NCI-H1694 (cell line): ENCODE measurements at regions not wholly inside any gene's neighbourhood (a gene's known extent, or its start where the extent isn't known, plus 50 kb on each side); places are given as distances from the start of the nearest gene placed in this dataset.

ENCODE experiments used
- DNase-seq: peaks from one replicate; lab custom pipeline; 2025; lab: John Stamatoyannopoulos, UW

DNA sequence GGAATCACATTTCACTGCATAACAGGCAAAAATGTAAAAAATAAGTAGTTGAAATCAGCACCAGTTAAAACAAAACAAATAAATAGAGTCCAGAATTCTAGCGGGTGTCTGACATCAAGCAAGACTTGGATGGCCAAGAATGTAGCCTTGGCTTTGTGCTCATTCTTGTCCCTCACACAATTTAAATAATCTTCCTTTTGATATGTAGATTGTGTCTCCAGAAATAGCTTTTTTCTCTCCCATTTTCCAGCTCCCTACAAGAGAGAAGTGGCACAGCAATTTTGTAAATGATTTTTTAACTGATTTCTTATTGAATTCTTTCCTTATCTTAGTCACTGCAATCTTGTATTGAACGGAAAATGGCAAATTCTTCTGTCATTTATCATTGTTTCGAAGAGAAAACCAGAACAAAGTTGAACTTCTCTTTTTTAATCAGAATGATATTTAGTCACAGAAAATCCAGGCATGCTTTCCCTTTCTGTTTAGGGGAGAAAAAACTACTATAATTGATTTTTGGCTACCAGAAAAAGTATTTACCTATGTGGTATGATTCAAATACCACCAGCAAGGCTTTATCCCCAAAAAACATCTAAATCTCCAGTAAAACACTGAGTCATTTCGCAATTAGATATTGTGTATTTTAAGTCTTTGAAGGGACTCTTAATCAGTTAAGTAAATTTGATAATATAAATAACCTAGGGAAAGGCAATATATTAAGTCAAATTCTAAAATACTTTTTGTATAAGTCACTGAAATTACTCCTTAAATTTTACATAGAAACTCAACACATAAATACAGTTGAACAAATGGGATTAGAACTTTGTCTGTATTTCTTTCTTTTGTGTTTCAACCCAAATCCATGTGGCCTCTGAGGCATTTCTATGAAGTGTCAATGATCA, 481.7 kb downstream of the GBE1 start:
- no peak for DNase-seq

DNA sequence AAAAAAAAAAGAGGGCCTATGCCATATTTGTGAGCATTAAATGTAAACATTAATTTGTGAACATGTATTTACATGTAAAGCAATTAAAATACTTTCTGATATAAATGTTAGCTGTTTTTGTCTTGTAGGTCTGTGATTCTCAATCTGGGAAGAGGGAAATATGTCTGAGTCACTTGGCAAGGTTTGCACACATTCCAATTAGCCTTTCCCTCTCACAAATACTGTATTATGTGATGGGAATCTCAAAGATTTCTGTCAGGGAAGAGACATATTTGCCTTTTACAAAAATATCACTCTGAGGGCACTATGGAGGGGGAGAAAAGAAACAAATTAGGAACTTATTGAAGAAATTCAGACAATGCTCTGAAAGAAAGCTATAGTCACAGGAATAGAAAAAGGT, 483.6 kb downstream of the GBE1 start:
- DNase-seq: no peak

DNA sequence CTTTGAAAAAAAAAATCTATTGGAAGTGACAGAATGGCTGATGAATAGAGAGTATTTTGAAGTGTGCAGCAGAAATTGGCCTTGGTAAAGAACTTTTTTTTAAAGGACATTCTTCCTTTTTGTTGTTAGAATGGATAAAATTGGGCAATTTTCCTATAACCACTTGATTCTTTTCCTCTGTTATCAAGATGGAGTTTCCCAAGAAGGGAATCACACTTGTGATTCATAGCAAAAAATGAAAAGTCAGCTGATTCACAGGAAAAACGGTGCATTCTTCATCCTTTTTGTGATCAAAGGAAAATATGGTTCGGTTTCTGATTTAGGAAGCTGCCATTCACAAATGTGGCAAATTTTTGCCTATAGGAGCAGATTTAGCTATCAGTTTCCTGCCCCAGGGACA, 486.8 kb downstream of the GBE1 start:
- DNase-seq: no peak

DNA sequence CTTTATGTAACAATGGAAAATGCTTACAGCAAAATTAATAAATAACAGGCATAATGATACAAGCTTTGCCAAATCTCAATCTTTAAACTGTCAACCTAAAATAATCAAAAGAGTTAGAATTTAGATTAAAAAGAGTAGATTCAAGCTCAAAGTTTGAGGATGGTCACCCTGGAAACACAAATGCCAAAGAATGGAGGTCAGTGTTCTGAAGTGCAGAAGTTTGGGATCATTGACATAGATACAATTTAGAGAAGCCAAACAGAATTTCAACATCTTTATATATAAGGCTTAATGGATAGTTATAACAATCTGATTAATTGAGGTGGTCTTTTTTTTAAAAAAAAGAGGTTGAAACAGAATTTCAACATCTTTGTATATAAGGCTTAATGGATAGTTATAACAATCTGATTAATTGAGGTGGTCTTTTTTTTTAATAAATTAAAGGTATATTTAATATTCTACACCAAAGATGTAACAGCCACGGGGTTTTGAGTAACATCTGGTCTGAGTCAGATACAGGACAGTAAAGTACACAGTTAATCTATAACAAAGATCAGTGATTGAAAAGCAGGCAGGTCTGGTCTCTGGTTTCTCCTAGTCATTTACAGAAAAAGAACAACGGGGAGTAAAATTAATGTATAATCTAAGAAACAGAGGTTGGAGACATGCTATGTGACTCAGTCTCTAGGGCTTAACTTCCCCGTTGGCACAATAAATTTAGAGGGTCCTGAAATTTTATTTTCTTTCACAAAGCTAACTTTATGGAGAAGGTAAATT, 490.7 kb downstream of the GBE1 start:
- no peak for DNase-seq

DNA sequence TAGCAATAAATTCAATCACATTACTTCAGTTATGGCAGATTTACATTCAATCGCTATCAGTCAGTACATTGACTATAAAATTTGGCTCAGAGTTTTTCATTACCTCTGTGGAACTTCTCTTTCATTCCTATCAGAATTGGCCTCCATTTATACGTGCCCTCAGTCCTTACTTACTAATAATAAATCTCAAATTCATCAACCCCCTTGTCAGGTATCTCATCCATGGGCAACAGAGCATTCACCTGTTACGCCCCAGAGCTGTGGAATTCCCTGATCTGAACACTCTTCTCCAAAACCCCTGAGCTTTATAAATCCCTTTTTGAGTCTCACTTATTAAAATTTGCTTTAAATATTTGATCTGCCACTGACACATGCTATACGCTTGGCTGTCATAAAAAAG, 492.9 kb downstream of the GBE1 start:
- no peak for DNase-seq

DNA sequence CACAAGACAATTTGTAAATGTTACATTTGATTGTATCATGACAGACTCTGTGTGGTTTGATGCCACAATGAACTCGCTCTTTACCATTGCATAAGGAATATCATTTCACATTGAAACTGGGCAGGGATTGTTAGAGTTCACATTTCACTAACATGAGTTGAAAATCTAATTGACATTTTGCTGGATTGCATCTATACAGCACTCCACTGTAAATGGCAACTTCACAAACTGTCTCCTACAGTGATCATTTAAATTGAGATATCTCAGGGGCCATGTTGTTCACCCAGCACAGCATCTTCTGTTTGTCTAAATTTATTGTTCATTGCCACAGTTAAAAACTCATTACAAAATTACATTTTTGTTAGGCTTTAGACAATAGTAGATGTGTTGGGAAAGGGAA, 499.4 kb downstream of the GBE1 start:
- no peak for DNase-seq

DNA sequence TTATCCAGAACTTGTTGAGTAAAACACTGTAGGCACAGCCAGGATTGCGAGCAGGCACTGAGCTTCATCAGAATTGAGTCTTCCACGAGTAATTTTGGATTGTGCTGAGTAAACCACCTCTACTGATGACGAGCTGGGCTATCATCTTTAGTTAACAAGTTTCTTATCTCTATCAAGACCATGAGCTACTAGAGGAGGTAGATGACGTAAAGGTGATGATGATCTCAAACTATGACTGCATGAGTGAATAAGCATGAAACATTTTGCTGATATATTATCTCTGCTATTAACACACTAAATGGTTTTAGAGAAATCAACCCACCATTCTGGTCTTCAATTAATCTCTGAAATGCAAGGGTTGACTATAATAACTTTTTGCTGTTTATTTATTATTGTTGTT, 506.0 kb downstream of the GBE1 start:
- DNase-seq: no peak

DNA sequence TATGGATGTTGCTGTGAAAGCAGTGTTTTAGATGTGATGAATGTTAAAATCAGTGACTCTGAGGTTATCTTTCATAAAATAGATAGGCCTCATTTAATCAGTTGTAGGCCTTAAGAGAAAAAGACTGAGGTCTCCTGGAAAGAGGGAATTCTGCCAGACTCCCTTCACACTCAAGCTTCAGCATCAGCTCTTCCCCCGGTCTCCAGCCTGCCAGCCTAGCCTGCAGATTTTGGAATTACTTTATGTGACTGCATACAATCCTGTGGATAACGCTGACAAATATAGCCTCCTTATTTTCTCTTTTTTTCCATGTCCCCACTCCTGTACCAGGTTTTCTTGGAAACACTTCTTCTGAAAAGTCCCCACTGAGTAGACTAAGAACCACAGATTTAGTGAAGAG, 510.3 kb downstream of the GBE1 start:
- no peak for DNase-seq

DNA sequence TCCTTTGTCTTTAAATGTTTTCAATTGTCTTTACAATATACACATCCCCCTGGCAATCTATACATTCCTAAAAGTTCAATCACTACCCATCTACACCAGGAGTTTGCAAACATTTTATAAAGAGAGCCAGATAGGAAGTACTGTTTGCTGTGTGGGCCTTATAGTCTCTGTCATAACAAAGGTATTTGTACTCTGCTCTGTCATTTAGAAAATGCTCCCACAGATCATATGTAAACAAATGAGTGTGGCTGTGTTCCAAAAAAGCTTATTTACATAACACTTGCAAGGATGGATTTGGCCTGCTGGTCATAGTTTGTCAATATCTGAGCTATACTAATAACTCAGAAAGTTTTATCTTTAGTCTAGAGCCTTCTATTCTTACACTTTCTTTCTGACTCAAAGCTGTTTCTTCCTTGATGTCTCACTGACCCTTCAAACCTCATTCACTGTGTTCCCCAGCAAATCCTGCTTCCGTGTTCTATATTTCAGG, 511.9 kb downstream of the GBE1 start:
- DNase-seq: no peak

DNA sequence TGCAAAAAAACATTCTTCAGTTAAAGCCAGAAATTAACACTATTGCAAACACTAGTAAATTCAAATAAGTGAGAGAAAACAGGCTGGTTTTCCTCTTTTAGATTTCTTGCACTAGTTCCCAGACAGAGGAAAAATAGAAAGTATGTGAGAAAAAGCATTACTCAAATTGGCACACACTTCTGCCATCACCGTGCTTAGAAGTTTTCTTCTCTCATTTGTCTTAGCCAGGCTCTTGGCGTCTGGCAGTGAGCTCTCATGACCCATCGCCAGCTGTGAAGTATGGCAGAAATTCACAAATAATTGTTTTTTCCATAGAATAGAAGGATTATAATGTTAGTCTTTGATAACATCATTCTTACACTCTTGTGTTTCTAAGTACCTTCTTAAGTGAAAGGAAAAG, 515.9 kb downstream of the GBE1 start:
- DNase-seq: no peak

DNA sequence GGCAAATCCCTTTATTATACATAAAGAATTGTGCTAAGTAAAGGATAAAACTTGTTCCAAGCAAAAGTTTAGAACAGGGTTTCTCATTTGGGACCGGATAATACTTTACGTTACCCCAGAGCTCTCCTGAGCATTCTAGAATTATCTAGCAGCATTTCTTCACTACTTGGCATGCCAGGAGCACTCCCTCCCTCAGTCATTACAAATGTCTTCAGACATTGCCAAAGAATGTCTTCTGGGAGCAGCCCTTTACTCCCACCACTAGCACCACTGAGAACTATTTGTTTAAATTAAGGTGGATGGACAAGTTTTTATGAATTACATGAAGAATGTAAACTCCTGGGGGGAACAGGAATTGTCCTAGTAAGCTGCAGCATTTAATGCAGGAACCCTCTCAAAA, 516.4 kb downstream of the GBE1 start:
- DNase-seq: no peak

DNA sequence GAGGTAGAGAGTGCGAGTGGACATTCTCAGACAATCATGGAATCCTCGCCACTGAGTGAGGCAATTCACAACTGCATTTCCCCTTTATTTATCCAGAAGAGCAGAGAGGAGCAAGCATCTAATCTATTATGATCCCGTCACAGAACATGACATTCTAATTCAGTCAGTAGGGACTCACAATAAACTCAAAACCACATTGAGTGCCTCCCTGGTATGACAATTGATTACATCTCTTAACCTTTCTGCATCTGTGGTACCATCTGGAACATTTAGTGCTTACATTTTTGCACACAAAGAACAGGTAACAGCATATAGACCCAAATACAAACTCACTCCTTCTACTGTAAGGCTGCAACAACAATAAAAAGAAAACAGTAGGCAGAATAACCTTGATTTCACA, 517.2 kb downstream of the GBE1 start:
- DNase-seq: no peak

DNA sequence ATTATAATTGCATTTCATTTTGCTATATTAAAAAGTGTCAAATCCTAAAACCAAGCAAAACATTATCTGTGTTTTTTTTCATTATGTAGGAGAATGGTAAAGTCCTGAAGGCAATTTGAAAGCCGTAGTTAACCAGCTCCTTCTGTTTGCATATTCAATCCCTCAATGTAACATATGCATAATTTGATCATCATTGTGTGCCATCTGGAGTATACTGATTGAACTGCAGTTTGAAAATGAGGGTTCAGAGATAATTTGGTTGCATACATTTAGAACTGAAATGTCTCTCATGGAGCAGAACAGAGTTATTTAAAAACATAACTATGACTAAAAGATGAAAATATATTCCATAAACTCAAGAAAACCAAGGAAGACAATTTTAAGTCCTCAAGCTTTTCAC, 518.6 kb downstream of the GBE1 start:
- peak; percentile 2 for DNase-seq

DNA sequence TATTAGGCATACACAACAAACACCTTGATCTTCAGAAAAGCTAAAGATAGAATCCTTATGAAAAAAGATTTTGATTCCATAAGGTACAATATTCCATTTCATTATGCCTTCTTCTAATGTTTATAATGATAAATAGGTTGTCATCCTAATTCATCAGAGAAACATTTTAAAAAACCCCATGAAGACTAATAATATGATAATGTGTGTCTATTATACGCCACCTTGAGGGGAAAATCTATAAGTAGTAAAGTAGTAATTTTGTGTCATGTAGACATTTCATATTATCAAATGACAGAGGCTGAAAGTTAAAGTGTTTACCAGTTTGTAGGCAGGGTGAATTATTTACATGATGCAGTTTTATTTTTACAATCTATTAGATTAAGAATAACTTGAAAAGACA, 524.3 kb downstream of the GBE1 start:
- no peak for DNase-seq

DNA sequence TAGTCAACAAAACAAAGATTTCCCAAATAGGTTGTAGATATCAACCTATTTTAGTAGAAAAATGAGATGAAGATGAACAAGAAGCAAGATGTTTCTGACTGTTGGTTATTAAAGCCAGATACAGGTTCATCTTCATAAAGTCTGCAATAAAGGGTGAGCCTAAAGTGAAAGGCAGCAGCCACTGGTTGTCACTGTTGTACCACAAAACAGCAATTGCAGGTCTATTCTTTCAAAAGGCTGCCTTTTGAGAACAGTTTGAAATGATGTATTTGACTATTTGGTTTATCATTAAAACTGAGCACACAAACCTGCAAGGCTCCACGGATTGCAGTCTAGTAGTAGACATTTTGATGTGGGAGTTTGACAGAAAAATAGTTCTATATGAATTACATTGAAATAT, 543.4 kb downstream of the GBE1 start:
- no peak for DNase-seq

DNA sequence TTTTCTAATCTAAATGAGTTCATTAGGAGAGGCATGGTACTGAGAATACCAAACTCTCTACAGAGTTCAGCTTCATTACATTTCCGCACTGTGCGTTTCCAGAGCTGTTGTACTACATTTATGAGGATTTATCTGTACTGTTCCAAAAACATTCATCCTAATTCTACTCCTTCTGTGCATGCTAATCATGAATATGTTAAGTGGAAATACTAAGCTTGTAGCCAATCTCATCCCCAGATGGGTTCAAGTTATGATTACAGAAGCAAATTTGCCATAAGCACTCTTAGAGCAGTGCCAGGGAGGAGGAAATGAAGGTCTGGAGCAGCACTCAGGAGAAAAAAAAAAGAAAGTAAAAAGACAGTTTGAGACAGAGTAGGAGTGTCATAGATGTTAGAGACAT, 544.3 kb downstream of the GBE1 start:
- no peak for DNase-seq

DNA sequence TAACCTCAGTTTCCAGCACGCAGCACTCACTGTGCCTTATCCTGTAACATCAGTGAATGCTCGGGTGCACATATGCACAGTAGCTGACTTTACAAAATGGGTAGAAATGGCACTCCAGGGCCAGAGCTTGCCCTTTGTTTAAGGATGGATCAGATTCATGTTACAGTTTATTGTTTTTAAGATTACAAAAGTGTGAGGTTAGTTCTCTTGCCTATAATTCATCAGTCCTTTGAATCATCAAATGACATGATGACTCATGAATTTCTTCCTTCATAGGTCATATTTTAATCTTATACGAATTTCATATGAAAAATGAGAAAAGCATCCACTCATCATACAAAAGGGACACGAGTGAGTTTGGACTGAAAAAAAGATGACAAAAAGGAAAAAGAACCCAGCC, 545.3 kb downstream of the GBE1 start:
- no peak for DNase-seq

DNA sequence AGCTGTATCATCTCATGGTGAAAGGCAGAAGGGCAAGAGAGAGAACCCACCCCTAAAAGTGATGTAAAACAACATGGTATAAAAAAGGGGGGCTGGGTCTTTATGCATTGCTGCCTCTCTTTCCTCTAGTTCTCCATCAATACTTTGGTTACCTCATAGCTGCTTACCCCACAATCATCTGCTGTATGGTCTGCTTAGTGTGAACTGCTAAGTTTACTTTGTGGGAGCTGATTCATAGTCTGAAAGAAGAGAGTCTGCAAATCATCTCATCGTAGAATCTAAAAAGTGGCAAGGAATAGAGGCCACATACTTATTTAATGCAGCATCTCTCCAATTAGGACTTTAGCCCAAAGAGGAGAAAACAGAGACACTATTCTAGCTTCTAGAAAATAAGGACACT, 546.8 kb downstream of the GBE1 start:
- no peak for DNase-seq

DNA sequence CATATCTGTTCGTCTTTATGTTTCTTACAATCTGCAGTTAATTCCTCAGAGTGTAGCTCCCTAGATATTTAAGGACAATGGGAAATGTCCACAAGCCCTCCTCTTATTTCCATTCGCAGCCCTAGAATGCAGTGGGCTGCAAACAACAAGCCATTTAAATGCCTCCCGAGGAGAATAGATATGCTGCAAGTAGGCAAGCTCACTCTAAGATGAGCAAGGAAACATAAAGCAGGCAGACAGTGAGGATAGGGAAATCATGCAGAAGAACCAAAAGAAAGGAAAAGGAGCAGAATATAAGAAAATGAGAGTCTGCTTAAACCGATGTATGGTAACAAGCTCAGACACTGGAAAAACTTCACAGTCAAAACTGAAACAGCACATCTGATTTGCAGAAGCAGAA, 561.9 kb downstream of the GBE1 start:
- DNase-seq: no peak

DNA sequence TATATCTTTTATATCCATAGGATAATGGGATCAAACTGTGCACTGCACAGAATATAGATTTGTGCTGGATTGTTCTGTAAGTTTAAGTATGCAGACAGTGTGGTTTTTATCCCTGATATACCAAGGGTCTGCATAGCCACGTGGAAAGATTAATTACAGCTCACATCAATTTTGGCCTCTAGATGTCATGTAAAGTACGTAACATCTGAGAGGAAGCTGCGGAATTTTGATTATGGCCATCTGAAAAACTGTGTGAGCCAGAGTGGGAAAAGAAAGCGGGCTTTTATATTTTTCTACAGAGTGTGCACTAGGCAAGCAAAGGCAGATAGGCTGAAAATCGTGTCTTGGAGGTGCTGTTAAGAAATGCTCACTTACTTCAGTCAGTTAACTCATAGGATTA, 562.7 kb downstream of the GBE1 start:
- DNase-seq: no peak

DNA sequence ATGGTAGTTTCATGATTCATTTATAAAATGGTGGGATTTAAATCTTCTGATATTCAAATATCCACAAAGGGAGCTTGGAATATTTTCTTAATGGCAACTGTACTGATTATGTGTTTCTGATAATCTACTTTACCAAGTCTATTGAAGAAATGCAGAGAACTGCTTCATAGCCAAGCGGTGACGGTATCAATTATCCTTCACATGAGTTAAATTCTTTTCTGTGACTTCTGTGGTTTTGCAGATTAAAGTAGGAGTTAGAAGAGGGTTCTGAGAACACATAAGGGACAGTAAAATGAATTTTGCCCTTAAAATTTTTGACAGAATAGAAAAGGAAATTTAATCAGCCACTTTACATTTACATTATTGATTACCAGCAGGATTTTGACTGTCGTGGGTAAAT, 563.2 kb downstream of the GBE1 start:
- no peak for DNase-seq

DNA sequence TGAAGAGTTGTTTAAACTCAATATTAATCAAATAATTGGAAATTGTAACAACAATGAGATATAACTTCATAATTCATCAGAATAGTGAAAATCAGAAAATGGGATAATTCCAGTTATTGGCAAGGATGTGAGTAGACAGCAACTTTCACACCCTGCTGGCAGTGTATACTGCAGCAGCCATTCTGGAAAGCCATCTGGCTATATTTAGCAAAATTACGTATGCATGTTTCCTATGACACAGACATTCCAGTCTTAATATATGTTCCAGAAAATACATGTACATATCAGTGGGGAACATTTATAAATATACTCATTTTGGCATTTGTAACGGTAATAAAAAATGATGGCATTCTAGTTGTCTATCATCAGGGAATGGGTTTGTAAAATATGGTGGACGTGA, 564.1 kb downstream of the GBE1 start:
- no peak for DNase-seq

DNA sequence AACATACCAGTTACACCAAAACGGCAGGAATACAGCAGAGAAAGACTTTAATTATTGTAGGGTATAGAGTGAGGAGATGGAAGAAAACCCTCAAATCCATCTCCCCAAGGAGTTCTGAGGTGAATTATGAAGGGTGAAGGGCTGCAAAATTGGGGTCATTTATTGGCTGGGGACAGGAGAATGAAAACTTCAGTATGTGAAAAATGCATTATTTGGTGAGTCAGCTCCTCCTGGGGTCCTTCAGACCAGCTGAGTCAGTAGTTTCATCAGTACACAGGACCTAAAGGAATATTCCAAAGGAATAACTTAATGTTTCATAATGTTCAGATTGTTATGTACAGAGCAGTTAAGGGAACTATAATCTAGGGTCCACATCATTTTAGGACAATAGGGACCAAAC, 566.0 kb downstream of the GBE1 start:
- DNase-seq: no peak
